ENCODE measurements at regions not wholly inside any gene's neighbourhood (a gene's known extent, or its start where the extent isn't known, plus 50 kb on each side); places are given as distances from the start of the nearest gene placed in this dataset.

DNA sequence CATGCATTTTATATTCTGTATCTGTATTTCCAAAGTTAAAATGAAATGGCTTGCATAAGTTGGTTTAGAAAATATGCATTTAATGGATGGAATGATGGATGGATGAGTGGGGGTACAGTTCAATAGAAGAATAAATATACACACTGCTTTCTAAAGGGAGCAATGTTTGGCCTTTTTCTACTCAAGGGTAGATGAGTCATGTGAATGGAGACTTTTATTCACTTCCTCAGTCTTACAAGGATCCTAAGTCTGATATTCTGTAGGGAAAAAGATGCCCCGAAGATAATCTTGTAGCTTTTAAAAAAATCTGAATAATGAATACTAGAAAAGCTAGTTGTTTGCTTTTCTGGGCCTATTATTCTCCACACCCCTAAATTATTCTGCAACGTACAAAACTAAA lies 2112.1 kb downstream of the MAT2B start:
- DNase-seq (ENCODE audit: low read depth), result no peak

DNA sequence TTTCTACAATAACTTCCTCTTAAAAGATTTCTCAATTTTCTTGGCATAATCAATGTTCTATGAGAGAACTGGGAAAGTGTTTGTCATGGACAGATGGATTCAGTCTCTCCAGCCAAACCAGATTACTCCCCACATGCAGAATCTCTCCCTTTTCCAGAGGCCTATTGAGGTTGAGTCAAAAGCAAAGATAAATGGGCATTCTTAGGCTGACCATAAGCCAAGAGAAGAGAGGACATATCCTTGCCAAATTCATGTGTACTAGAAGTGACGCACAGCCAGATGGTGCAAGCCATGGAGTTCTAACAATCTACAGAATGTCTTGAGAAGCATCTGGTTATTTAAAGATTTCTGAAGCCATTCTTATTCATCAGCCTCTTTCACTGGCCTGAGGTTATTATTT lies 2115.0 kb downstream of the MAT2B start:
- no peak for DNase-seq (ENCODE audit: low read depth)

DNA sequence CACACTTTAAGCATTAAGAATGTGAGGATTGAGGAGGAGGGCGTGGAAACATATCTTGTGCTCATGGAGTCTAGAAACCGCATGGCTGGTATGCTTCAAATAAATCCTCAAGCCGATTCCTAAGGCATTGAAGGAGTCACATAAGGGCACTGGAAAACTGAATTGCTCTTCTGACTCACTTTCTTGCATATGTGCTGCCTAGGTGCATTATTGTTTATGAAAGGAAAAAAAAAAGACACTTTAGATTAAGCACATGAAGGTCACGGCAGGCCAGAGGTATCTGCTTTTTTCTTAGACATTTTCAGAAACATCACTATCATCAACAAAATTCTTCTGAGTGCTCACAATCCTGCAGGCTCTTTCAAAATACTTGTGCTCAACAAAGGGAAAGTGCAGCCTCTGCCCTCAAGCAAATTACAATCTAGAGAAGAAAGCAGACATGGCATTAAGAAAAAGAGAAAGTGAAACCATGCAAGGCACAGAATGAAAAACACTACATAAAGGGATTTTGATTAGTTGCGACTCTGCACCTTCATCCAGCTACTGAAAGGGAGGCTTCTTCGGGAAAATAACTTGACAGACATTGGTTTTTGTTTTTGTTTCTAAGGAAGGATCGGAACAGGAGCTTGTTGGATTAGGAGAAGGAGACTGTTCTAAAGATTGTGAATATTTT lies 2117.6 kb downstream of the MAT2B start:
- no peak for DNase-seq (ENCODE audit: low read depth)

DNA sequence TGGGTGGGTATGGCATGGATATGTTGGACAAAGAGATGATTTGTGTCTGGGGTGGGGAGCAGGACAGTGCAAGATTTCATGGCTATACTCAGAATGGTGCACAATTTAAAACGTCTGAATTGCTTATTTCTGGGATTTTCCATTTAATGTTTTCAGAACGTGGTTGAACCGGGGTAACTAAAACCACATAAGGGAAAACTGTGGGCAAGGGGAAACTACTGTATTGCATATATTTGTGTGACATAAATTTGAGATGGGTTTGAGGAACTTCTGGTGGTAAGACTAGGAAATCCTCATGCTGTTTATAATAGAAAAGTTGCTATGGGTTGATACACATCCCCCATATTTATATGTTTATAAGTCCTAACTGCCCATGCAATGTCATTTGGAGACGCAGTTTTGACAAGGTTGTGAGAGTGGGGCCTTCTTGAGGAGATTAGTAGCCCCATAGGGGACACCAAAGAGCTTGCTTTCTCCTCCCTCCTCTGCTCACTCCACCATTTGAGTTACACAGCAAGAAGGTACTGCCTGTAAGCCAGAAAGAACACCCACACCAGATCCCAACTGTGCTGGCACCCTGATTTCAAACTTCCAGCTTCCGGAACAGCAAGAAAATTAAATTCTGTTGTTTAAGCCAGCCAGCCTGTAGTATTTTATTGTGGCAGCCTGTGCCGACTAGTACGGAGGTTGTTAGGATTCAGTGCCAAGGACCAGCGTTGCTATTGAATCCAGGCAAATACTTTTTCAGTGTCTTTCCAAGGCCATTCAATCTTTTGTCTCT lies 2118.9 kb downstream of the MAT2B start:
- DNase-seq (ENCODE audit: low read depth), result no peak

DNA sequence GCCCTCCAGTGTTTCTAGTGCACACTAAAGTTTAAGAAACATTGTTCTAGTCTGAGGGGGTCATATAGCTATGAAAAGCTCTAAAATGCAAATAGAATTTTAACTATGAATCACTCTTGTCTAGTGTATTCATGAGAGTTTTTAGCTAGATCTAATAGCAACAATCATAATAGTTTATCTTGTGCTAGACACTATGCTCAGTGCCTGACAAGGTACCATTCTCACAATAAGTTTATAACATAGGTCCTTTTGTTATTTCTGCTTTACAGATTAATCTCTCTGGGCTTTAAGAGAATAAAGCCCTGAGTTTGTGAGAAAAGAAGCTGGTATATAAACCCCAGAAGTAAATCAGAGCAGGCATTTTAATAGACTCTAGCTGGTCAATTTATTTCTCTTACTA lies 2120.7 kb downstream of the MAT2B start:
- no peak for DNase-seq (ENCODE audit: low read depth)

DNA sequence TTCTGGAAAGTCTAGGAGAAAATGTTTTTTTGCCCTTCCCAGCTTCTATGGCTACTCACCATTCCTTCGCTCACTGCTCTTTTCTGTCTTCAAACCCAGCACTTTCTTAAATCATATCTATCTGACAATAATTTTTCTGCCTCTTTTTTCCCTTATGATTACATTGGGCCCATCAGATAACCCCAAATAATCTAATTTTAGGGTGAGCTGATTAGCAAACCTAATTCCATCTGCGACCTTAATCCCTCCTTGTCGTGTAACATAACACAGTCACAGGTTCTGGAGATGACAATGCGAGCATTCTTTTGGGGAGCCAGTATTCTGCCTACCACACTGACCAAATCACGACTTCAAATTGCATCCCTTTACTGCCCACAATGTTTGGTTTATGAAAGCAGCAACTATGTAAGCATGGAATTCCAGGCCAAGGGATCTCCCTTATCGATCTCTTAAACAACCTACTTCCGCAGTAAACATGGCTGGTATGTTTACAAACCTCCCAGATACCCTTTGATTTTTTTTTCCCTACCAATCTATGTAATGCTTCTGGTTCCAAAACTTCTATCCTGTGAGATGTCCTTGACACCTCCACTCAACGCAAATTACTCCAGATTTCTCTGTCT lies 2122.2 kb downstream of the MAT2B start:
- DNase-seq (ENCODE audit: low read depth), result no peak

DNA sequence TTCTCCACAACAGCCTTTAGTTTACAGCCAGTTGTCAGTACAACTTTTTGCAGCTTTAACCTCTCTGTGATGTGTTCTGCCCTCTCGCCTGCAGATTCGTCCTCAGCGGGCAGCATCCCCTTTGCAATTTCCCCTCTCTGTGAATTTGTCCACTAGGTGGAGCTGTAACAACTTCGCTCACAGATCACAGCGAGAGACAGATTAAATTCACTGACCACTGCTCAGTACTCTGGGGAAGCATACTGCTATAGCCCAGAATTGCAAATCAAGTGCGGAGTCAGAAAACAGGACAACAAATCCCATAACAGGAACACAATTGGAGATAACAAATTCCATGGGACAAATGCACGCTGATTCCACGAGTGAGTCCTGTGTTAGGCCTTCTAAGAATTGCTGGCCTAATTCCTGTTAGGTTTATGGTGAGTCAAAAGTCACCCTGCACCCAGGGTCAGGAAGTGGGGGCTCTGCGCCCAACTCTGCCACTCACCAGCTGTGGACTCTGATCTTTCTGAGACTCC lies 2124.9 kb downstream of the MAT2B start:
- peak; percentile 0 for DNase-seq (ENCODE audit: low read depth)

DNA sequence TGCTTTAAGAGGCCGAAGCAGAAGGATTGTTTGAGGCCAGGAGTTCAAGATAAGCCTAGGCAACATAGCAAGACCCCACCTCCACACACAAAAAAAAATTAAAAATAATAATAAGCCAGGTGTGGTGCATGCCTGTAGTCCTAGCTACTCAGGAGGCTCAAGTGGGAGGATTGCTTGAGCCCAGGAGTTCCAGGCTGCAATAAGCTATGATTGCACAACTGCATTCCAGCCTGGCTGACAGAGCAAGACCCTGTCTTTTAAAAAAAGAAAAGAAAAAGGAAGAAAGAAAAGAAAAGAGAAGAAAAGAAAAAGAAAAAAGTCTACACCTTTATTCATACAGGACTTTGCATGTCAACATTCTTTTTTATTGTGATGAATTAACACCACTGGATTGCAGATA lies 2125.8 kb downstream of the MAT2B start:
- no peak for DNase-seq (ENCODE audit: low read depth)

DNA sequence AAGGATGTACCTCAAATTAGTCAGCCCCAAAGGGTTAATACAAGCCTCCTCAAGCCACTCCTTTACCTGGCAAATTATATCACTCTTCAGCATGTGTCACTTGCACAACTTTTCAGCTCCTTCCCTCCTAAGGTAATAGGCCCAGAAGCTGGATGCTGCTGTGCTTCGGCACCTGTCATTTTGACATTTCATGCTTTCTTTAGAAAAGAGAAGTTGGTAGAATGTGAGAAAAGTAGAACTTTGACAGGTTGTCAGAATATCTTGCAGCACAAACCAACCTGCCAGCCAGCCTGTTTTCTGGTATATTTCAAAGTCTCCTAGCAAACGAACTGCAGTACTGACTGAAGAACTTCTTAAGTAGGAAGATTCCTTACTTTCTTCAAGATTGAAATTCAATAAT lies 2136.9 kb downstream of the MAT2B start:
- no peak for DNase-seq (ENCODE audit: low read depth)

DNA sequence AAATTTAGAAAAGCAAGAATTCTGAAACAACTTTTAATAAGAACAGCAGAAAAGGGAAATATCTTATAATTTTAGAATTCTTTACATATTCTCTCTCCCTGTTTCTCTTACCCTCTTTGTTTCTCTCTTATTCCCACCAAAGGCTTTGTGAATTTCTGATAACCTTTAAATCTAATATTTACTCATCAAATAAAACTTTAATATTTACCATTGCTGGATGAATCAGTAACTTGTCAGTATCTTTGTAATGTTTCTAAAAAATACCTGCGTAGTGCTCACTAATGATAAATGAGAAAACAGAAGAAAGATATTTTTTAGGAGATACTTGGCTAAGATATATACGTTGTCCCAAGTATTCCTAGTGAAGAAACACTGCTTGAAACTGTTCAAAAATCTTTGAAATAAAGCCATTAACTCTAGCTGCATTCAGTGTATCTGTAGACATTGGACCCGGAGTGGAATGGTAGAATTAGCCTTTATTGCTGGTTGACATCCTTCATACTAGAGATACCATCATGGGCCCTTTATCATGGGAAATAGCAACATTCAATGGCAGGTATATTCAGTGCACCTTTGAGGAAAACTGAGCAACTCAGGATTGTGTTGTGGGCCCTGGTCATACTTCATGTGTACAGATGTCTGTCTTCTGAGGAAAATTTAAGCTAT lies 2160.4 kb downstream of the MAT2B start:
- DNase-seq (ENCODE audit: low read depth), result no peak

DNA sequence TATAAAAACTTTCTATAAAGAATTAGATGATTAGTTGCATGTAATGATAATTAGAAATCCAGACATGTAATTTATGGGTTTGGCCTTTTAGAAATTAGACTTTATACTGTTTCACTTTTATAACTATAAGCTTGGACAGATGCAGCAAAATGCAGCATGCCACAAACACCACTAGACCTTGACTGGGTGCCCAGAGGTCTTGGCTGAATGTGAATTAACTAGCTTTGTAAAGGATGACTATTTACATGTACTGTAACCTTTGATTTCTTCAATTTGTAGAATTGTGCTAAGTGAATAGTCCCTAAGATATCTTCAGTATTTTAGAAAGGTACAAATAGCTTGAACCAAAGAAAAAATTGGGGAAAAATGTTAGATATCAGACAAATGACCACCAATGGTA lies 2168.1 kb downstream of the MAT2B start:
- DNase-seq (ENCODE audit: low read depth), result no peak

DNA sequence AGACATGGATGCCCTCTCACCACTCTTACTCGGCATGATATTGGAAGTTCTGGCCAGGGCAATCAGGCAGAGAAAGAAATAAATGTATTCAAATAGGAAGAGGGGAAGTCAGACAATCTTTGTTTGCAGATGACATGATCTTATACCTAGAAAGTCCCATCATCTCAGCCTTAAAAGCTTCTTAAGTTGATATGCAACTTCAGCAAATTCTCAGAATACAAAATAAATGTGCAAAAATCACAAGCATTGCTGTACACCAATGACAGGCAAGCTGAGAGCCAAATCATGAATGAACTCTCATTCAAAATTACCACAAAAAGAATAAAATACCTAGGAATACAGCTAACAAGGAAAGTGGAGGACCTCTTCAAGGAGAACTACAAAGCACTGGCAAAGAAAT lies 2190.4 kb downstream of the MAT2B start:
- DNase-seq (ENCODE audit: low read depth), result no peak

DNA sequence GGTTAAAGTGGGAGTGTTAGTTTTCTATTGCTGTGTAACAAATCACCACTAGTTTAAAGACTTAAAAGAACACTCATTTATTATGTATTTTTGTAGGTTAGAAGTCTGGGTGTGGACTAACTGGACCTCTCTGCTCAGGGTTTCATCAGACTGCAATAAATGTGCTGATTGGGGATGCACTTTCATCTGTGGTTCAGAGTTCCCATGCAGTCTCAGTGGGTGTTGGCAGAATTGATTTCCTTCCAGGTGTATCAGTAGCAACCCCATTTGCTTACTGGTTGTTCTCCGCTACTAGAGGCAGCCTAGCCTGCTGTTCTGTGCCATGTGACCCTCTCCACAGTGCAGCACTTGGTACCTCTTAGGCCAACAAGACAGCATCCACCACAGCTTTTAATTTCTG lies 2200.5 kb downstream of the MAT2B start:
- no peak for DNase-seq (ENCODE audit: low read depth)

DNA sequence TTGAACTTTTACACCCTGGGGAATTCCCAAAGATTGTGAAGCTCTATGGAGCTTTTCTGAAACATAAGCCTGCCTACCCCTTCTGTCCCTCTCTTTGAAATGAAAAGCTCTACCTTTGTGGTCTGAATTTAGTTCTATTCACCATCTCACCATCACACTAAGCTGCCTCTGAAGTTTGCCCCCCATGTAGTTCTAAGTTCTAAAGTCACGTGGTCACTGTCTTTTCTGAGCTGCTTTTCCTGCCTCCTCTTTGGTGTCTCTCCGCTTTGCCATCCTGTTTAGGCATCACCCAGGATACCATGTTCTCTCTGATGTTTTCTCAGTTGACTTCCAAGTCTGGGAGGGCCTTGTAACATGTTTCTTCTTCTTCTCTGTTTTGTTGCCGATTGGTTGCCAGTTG lies 2206.6 kb downstream of the MAT2B start:
- no peak for DNase-seq (ENCODE audit: low read depth)

DNA sequence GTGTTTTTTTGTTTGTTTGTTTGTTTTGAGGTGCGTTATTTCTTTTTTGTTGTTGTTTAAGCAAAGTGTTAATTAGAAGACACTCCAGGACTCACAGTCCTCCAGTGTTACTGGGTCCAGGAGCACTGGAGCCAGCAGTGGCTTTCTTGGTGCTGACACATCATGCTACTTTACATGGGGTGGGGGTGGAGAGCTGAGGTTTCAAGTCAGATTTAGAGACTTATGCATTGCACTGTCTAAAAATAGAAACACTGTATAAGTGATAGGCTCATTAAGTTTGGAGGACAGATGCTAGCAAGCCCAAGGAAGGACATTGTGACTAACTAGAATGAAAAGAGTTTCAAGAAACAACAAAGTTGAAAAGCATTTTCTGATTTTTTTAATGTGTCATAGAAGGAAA lies 2209.2 kb downstream of the MAT2B start:
- no peak for DNase-seq (ENCODE audit: low read depth)

DNA sequence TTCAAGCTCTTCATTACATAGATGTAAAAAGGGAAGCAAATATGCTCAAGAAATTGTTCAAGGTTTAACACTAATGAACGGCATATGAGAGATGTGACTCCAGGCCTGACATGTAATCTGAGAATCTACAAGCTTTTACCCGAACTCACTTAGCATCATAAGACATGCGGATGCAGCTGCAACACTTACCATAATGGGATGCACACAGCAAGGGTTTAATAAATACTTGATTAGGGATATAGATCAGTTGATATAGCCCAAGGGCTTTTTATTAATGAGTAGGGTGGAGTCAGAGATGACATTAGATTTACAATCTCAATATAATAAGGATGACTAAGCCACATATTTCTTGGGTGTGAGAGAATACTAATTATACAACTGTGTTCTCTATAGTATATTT lies 2215.5 kb downstream of the MAT2B start:
- DNase-seq (ENCODE audit: low read depth), result no peak

DNA sequence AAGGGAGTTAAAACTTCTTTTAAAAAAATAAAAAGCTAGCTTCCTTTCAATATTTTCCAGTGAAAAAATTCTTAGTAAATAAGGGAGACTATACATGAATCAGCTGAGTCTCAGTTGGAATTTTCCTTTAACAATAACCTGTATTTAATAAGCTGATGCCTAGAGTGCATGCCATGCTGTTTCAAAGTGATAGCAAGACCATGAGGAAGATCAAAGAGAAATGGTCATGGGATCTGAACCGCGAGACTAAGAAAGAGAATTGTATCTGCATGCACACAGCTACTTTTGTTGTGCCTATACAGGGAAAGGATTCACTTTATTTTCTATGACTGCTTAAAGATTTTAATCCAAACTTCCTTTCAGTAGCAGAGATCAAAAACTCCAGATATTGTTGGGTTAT lies 2217.0 kb downstream of the MAT2B start:
- no peak for DNase-seq (ENCODE audit: low read depth)

DNA sequence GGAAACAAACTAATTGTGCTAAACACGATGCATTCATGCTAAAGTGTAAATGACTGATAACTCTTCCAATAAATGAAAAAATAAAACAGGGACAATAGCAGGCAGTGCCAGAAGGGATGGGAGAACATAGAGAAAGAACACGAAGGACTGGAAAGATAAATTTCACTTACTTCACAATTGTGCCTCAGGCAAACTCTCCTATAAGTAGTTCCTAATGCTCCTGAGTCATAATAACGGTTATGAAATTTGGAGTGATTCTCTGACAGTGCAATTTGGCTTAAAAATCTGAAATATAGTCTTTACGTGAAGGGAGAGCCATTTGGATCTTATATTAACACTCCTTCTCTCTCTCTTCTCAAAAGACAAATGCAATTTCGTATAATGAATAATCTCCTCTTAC lies 2218.5 kb downstream of the MAT2B start:
- no peak for DNase-seq (ENCODE audit: low read depth)

DNA sequence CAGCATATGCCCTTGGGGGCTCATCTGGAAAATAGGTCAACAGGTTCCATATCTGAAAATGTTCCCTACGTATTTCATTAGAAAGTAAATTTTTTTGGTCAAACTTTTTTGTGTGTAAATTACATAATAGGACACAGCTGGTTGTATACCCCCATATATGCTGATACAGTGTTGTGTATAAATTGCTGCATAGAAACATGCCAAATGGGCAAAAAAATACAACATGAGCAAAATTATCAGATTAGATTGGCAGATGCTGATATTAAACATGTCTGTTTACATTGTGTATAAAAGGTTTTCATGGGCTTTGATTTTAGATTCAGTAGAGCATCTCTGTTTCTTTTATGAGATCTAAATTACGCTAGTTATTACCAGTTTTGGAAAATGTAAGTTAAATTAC lies 2223.0 kb downstream of the MAT2B start:
- no peak for DNase-seq (ENCODE audit: low read depth)

DNA sequence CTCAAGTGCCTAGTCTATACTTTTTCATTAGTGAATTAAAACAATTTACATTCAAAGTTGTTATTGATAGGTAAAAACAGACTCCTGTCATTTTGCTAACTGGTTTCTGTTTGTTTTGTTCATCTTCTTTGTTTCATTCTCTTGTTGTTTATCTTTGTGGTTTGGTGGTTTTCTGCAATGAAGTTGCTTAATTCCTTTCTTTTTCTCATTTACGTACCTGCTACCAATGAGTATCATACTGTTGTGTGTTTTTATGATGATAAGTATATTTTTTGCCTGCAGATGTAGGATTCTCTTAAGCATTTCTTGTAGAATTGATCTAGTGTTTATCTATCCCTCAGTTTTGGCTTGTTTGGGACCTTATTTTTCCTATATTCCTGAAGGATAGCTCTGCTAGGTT lies 2230.0 kb downstream of the MAT2B start:
- DNase-seq (ENCODE audit: low read depth), result no peak

DNA sequence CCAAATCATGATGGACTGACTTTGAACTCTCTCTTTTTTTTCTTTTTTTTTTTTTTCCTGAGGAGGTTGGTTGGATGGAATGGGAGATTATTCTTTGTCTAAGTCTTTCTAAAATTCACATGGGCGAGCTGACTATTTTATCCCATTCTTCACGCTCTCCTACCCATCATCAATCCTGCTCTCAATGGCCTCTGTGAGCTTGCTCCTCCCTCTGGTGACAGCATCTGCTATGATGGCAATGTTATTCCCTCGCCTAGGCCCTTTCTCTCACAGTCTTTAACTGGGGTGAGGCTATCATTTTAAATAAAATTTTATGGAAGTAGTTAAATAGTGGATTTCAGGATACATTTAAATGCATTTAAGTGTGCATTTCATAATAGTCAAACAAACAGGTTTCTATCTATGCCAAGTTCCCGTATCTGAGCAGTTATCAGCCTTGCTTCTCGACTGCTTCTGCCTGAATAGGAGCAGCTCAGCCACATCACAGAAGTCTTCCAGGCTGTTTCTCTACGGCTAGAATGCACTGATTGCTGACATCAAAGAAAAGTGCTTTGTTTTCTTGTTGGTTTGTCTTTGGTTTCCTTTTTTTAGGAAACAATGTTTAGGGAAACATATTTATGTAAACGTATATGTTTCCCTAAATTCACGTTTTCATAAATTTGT lies 2233.8 kb downstream of the MAT2B start:
- DNase-seq (ENCODE audit: low read depth), result no peak

DNA sequence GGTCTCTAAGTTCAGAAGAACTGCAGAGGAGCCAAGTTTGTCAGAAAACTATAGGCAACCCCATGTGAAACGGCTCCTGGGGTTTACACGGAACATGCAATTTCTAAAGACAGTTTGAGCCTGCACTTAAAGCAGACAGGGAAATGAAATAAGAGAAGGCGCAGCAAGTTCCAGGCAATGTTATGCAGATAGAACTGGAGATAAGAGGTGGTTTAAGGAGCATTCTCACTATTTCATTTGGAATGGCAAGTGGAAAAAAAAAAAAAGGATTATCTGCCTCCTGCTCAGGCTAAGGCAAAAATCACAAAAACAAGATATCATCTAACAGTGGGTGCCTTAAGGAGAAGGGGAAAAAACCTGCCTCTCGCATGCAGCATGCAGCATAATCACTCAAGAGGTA lies 2252.4 kb downstream of the MAT2B start:
- DNase-seq (ENCODE audit: low read depth), result no peak

Data from LHCN-M2 (cell line).